Neuronal stem cell (in vitro differentiated cells): ENCODE measurements at regions not wholly inside any gene's neighbourhood (a gene's known extent, or its start where the extent isn't known, plus 50 kb on each side); places are given as distances from the start of the nearest gene placed in this dataset.
A peak's percentile ranks its signal among the peaks of the same experiment; 100 is the strongest.

Experiments used
- DNase-seq: peaks from one replicate; pipeline ENCODE4 v3.0.0-alpha.2; 2013; ENCODE audit warnings: low spot score
- H2AFZ ChIP-seq: one replicate; pipeline ENCODE4 v1.6.1; 2013; ENCODE audit warnings: mild to moderate bottlenecking, low read length, inconsistent platforms
- H2AK5ac ChIP-seq: 2 replicates; pipeline ENCODE4 v1.6.1; 2013; ENCODE audit warnings: low read depth, mild to moderate bottlenecking, inconsistent platforms, low read length, moderate library complexity, mixed read lengths
- H2BK120ac ChIP-seq: 2 replicates; pipeline ENCODE4 v1.6.1; 2013; ENCODE audit warnings: low read depth, mild to moderate bottlenecking, inconsistent platforms, low read length, moderate library complexity, mixed read lengths
- H2BK12ac ChIP-seq: one replicate; pipeline ENCODE4 v1.6.1; 2013; ENCODE audit warnings: low read length, inconsistent platforms
- H2BK15ac ChIP-seq: 2 replicates; pipeline ENCODE4 v1.6.1; 2013; ENCODE audit warnings: mild to moderate bottlenecking, low read length, inconsistent platforms, mixed read lengths
- H2BK5ac ChIP-seq: one replicate; pipeline ENCODE4 v1.6.1; 2013; ENCODE audit warnings: inconsistent platforms, mild to moderate bottlenecking, low read length, moderate library complexity
- H3K14ac ChIP-seq: one replicate; pipeline ENCODE4 v1.6.1; 2013; ENCODE audit warnings: low read length, inconsistent platforms
- H3K18ac ChIP-seq: 2 replicates; pipeline ENCODE4 v1.6.1; 2013; ENCODE audit warnings: low read length, inconsistent platforms
- H3K23ac ChIP-seq: 2 replicates; pipeline ENCODE4 v1.6.1; 2013; ENCODE audit warnings: low read depth, mild to moderate bottlenecking, mixed read lengths, low read length, inconsistent platforms; ENCODE audit not compliant: poor library complexity
- H3K27ac ChIP-seq: replicated peaks from 3 replicates; pipeline ENCODE4 v1.5.1; 2013; ENCODE audit warnings: low read length, inconsistent platforms
- H3K27me3 ChIP-seq, 3 experiments: 2 replicates each; pipeline ENCODE4 v1.6.1; 2013; ENCODE audit warnings: low read length in 3 of 3, mild to moderate bottlenecking in 2 of 3, inconsistent platforms in 1 of 3, low read depth in 1 of 3, mixed read lengths in 1 of 3, moderate library complexity in 1 of 3; ENCODE audit not compliant: control insufficient read depth in 3 of 3, insufficient read depth in 3 of 3
- H3K36me3 ChIP-seq, 2 donors: replicated peaks in 1 of 2; 2 replicates each; pipeline ENCODE4 v1.6.1; 2013; ENCODE audit warnings: low read length in 2 of 2; ENCODE audit not compliant: control insufficient read depth in 2 of 2, insufficient read depth in 2 of 2
- H3K4ac ChIP-seq: 2 replicates; pipeline ENCODE4 v1.6.1; 2013; ENCODE audit warnings: inconsistent platforms, mild to moderate bottlenecking, low read length, moderate library complexity
- H3K4me1 ChIP-seq, 2 donors: 1 replicate in 1 of 2; 2 replicates in 1 of 2; pipeline ENCODE4 v1.6.1; 2013; ENCODE audit warnings: low read length in 2 of 2, low read depth in 1 of 2; ENCODE audit not compliant: control insufficient read depth in 2 of 2, insufficient read depth in 1 of 2
- H3K4me2 ChIP-seq: one replicate; pipeline ENCODE4 v1.6.1; 2013; ENCODE audit warnings: mild to moderate bottlenecking, low read length, inconsistent platforms; ENCODE audit not compliant: insufficient read depth, poor library complexity, severe bottlenecking
- H3K4me3 ChIP-seq, 2 donors: 2 replicates each; pipeline ENCODE4 v1.5.1; 2013; ENCODE audit warnings: low read length in 2 of 2, mild to moderate bottlenecking in 2 of 2, inconsistent platforms in 1 of 2, moderate library complexity in 1 of 2
- H3K79me1 ChIP-seq: one replicate; pipeline ENCODE4 v1.6.1; 2013; ENCODE audit warnings: low read depth, mild to moderate bottlenecking, inconsistent platforms, low read length, moderate library complexity
- H3K9ac ChIP-seq: one replicate; pipeline ENCODE4 v1.6.1; 2013; ENCODE audit warnings: mild to moderate bottlenecking, low read depth, low read length, inconsistent platforms; ENCODE audit not compliant: poor library complexity
- H3K9me3 ChIP-seq, 2 donors: replicated peaks in 1 of 2; 2 replicates each; pipeline versions ENCODE3 to v1.6.1; 2013; ENCODE audit warnings: low read length in 2 of 2, mild to moderate bottlenecking in 2 of 2, inconsistent platforms in 1 of 2, low read depth in 1 of 2, mixed read lengths in 1 of 2, moderate library complexity in 1 of 2; ENCODE audit not compliant: control insufficient read depth in 2 of 2, insufficient read depth in 1 of 2
- H4K8ac ChIP-seq: one replicate; pipeline ENCODE4 v1.6.1; 2013; ENCODE audit warnings: low read depth, mild to moderate bottlenecking, inconsistent platforms, low read length, moderate library complexity
- H4K91ac ChIP-seq: one replicate; pipeline ENCODE4 v1.6.1; 2013; ENCODE audit warnings: low read length, low read depth, mild to moderate bottlenecking, inconsistent platforms; ENCODE audit not compliant: poor library complexity
- WGBS, 2 donors: extraction: QIAGEN DNeasy Blood & Tissue Kit; methylation state at CpG; one replicate each; pipeline ENCODE4 v1.1.7; 2013; ENCODE audit warnings: missing lambda C conversion rate in 2 of 2, mixed read lengths in 1 of 2; ENCODE audit not compliant: insufficient read length in 2 of 2, insufficient replicate concordance in 1 of 2; ENCODE audit errors: extremely low coverage in 2 of 2; 5-methylcytosine and 5-hydroxymethylcytosine counted together

GRCh38 chr16:14338969-14339368 lies 267.9 kb downstream of the MRTFB start:
- Histone ChIP-seq H4K91ac (no peak overlapping the region), H4K8ac (no peak overlapping the region), H3K27ac (no peak overlapping the region), H3K23ac (no peak overlapping the region), H2BK15ac (no peak overlapping the region), H2BK120ac (no peak overlapping the region), H3K4me3 (no peak overlapping the region), H3K4ac (no peak overlapping the region), H3K4me2 (no peak overlapping the region), H3K9me3 (peaks cover 0 to 3% of the 10 kb centered on the region in 2 donors), H3K9ac (no peak overlapping the region), H2BK5ac (no peak overlapping the region), H3K4me1 (no peaks in the 10 kb centered on the region), H2BK12ac (no peak overlapping the region), H2AK5ac (no peak overlapping the region), H3K14ac (no peak overlapping the region), H3K79me1 (no peaks in the 10 kb centered on the region), H2AFZ (no peak overlapping the region), H3K36me3 (no peaks in the 10 kb centered on the region), H3K27me3 (no peaks in the 10 kb centered on the region), H3K18ac (no peak overlapping the region)
- no CpG with 5 or more reads among the region's 4 CpGs for WGBS, 2 donors
- DNase-seq, result no peak

GRCh38 chr16:14338236-14338635 lies 267.1 kb downstream of the MRTFB start:
- no peak overlapping the region for H3K23ac ChIP-seq
- H2BK120ac ChIP-seq, result no peak overlapping the region
- peak overlapping the region; percentile 36 for H3K9ac ChIP-seq
- no peak overlapping the region for H4K91ac ChIP-seq
- H3K9me3 ChIP-seq, result peaks cover 0 to 3% of the 10 kb centered on the region in 2 donors
- no peak overlapping the region for H3K4ac ChIP-seq
- H3K18ac ChIP-seq, result no peak overlapping the region
- no peak overlapping the region for H2AFZ ChIP-seq
- H3K79me1 ChIP-seq, result no peaks in the 10 kb centered on the region
- no peaks in the 10 kb centered on the region for H3K4me1 ChIP-seq
- H3K14ac ChIP-seq, result no peak overlapping the region
- no peak overlapping the region for H2BK15ac ChIP-seq
- H2BK5ac ChIP-seq, result no peak overlapping the region
- no peaks in the 10 kb centered on the region for H3K36me3 ChIP-seq
- H2BK12ac ChIP-seq, result no peak overlapping the region
- H3K27me3 ChIP-seq, result no peaks in the 10 kb centered on the region
- H3K4me2 ChIP-seq, result no peak overlapping the region
- DNase-seq, result no peak
- no peak overlapping the region for H3K27ac ChIP-seq
- no peak overlapping the region for H3K4me3 ChIP-seq
- no peak overlapping the region for H2AK5ac ChIP-seq
- H4K8ac ChIP-seq, result peak overlapping the region; percentile 54

DNA sequence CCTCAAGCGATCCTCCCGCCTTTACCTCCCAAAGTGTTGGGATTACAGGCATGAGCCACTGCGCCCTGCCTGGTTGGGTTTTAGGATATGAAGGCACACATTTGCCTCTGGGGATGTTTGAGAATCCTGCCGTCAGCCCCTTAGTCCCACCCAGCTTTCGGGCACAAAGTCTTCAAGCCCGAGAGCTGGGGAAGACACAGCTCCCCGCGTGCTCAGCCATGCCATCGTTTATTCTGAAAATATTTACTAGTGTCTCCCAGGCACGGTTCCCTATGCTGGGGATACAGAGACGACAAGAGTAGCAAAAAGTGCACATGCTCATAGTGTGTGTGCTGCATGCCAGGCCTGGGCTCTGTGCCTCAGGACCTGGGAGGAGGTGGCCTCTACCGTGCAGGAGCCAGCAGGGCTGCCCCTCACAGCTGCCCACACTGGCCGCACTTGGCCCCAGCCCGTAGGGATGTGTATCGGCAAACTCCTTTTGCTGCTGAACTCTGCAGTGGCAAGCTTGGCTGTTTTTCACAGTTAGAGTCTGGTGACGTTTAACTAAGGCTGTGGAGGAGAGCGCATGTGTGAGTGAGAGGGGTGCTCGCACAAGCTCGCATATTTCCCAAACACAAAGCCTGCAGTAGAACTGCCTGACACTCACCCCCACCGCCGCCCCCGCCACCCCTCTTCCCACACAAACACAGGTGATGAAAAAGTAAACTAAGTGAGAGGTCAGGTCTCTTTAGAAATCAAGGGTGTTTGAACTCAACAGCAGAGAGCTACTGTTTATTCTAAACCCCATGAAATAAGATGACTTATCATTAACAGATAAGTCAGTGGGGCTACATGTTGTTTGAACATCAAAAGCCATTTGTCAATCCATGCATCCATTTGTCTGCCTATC lies 266.4 kb downstream of the MRTFB start:
- Histone ChIP-seq H3K27ac (no peak overlapping the region), H2BK15ac (no peak overlapping the region), H2AFZ (peak overlapping the region; percentile 29), H2BK12ac (no peak overlapping the region), H3K4me1 (no peaks in the 10 kb centered on the region), H4K8ac (no peak overlapping the region), H3K27me3 (no peaks in the 10 kb centered on the region), H3K36me3 (no peaks in the 10 kb centered on the region), H3K14ac (no peak overlapping the region), H2BK5ac (no peak overlapping the region), H3K9me3 (peaks cover 0 to 3% of the 10 kb centered on the region in 2 donors), H4K91ac (no peak overlapping the region), H2BK120ac (no peak overlapping the region), H3K23ac (no peak overlapping the region), H3K18ac (peak overlapping the region; percentile 52), H3K4ac (no peak overlapping the region), H3K79me1 (no peaks in the 10 kb centered on the region), H2AK5ac (no peak overlapping the region), H3K9ac (no peak overlapping the region), H3K4me3 (no peak overlapping the region), H3K4me2 (no peak overlapping the region)
- no peak for DNase-seq
- WGBS, 2 donors, result no CpG with 5 or more reads among the region's 22 CpGs

GRCh38 chr16:14335297-14335696 lies 264.2 kb downstream of the MRTFB start:
- H3K27ac ChIP-seq, result no peak overlapping the region
- no peak overlapping the region for H2BK5ac ChIP-seq
- no peaks in the 10 kb centered on the region for H3K27me3 ChIP-seq
- no peak overlapping the region for H3K18ac ChIP-seq
- H2BK120ac ChIP-seq, result no peak overlapping the region
- no peak overlapping the region for H3K14ac ChIP-seq
- no peaks in the 10 kb centered on the region for H3K4me1 ChIP-seq
- H2AK5ac ChIP-seq, result no peak overlapping the region
- H2BK12ac ChIP-seq, result no peak overlapping the region
- no peak overlapping the region for H3K4me3 ChIP-seq
- no peak overlapping the region for H3K23ac ChIP-seq
- H3K4me2 ChIP-seq, result no peak overlapping the region
- no peak for DNase-seq
- H4K8ac ChIP-seq, result no peak overlapping the region
- no peaks in the 10 kb centered on the region for H3K79me1 ChIP-seq
- H4K91ac ChIP-seq, result no peak overlapping the region
- no peak overlapping the region for H3K9ac ChIP-seq
- H2BK15ac ChIP-seq, result no peak overlapping the region
- H3K4ac ChIP-seq, result no peak overlapping the region
- no peaks in the 10 kb centered on the region for H3K9me3 ChIP-seq
- no peak overlapping the region for H2AFZ ChIP-seq
- no peaks in the 10 kb centered on the region for H3K36me3 ChIP-seq
- no CpG with 5 or more reads among the region's 3 CpGs for WGBS, 2 donors
